ENCODE measurements at regions not wholly inside any gene's neighbourhood (a gene's known extent, or its start where the extent isn't known, plus 50 kb on each side); places are given as distances from the start of the nearest gene placed in this dataset.

GRCh38 chr17:33889040-33889439, 366.0 kb upstream of the CCL2 start:
- Histone ChIP-seq H3K27me3 (no peaks in the 10 kb centered on the region), H3K4me1 (no peaks in the 10 kb centered on the region)
- TF ChIP-seq, protein P1, sequence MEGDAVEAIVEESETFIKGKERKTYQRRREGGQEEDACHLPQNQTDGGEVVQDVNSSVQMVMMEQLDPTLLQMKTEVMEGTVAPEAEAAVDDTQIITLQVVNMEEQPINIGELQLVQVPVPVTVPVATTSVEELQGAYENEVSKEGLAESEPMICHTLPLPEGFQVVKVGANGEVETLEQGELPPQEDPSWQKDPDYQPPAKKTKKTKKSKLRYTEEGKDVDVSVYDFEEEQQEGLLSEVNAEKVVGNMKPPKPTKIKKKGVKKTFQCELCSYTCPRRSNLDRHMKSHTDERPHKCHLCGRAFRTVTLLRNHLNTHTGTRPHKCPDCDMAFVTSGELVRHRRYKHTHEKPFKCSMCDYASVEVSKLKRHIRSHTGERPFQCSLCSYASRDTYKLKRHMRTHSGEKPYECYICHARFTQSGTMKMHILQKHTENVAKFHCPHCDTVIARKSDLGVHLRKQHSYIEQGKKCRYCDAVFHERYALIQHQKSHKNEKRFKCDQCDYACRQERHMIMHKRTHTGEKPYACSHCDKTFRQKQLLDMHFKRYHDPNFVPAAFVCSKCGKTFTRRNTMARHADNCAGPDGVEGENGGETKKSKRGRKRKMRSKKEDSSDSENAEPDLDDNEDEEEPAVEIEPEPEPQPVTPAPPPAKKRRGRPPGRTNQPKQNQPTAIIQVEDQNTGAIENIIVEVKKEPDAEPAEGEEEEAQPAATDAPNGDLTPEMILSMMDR (IDR thresholded peaks at IDR 0.05): no peak

DNA sequence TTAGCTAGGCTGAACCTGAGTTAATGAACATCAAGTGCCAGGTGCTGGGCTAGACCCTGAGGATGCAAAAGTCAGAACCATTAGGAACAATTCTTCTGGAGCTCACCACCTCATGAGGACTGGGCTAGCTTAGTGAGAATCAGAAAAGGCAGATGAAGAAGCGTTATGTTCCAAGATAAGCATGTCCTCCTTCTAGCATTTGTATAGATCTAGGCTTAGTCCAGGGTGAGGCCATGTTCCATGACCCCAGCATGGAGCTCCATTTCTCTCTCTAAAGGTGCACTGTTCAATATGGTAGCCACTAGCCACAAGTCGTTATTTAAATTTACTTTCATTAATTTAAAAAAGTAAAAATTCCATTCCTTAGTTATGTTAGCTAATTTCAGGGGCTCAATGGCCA, 365.3 kb upstream of the CCL2 start:
- Histone ChIP-seq H3K9me3 (no peaks in the 10 kb centered on the region), H3K27me3 (no peaks in the 10 kb centered on the region), H3K4me3 (no peak overlapping the region), H3K27ac (no peak overlapping the region), H3K36me3 (no peaks in the 10 kb centered on the region), H3K4me1 (no peaks in the 10 kb centered on the region)
- DNase-seq (ENCODE audit: low spot score): no peak
- TF ChIP-seq, protein P1 (IDR thresholded peaks at IDR 0.05): no peak

More at GRCh38 chr17:33889040-33889439, 366.0 kb upstream of the CCL2 start:
- H3K9me3 ChIP-seq: no peaks in the 10 kb centered on the region
- no peak overlapping the region for H3K27ac ChIP-seq
- H3K36me3 ChIP-seq: no peaks in the 10 kb centered on the region
- H3K4me3 ChIP-seq: no peak overlapping the region
- no peak for DNase-seq (ENCODE audit: low spot score)

GRCh38 chr17:33892717-33893591, 362.1 kb upstream of the CCL2 start:
- no peaks in the 10 kb centered on the region for H3K36me3 ChIP-seq
- no peaks in the 10 kb centered on the region for H3K27me3 ChIP-seq
- H3K9me3 ChIP-seq: no peaks in the 10 kb centered on the region
- no peaks in the 10 kb centered on the region for H3K4me1 ChIP-seq
- H3K4me3 ChIP-seq: no peak overlapping the region
- no peak for DNase-seq (ENCODE audit: low spot score)
- no peak overlapping the region for H3K27ac ChIP-seq
- TF ChIP-seq, protein P1 (IDR thresholded peaks at IDR 0.05): no peak

DNA sequence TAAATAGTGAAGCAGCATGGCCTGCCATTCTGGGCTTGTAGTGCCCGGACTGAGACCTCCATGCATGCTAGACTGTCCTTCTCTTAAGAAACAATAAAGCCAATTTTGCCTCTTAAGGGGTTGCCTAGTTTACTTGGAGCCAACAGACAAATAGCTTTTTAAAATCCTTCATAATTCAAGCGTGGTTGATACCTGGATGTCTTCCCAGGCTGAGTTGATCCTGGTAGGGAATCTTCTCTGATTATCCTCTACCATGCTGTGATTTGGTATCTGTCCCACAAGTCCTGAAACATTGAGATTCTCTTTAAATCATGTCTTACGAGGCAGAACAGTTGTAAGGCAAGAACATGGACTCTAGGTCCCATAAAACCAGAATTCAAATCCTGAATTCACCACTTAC, 359.6 kb upstream of the CCL2 start:
- Histone ChIP-seq H3K9me3 (no peaks in the 10 kb centered on the region), H3K4me3 (no peak overlapping the region), H3K27ac (no peak overlapping the region), H3K27me3 (no peaks in the 10 kb centered on the region), H3K4me1 (no peaks in the 10 kb centered on the region), H3K36me3 (no peaks in the 10 kb centered on the region)
- DNase-seq (ENCODE audit: low spot score): no peak
- TF ChIP-seq, protein P1 (IDR thresholded peaks at IDR 0.05): no peak

DNA sequence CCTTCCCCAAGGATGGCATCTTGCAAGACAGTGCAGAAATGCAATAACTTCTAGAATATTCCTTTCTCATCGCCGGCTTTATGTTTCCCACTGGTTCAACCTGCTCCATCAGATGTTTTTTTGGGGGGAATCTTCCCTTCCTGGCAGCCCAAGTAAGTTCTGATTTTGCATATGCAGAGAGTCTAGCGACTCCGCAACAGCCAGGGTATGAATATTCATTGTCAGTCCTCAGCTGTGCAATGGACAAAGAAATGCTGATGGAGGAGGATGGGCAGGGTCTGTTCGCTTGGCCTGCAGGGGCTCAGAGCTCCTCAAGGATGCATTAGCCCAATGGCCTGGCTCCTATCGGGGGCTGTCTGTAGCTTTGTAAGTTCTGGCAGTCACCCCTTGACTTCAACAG, 358.8 kb upstream of the CCL2 start:
- no peak for DNase-seq (ENCODE audit: low spot score)
- Histone ChIP-seq H3K27ac (no peak overlapping the region), H3K9me3 (no peaks in the 10 kb centered on the region), H3K36me3 (no peaks in the 10 kb centered on the region), H3K4me3 (no peak overlapping the region), H3K27me3 (no peaks in the 10 kb centered on the region), H3K4me1 (no peaks in the 10 kb centered on the region)
- TF ChIP-seq, protein P1 (IDR thresholded peaks at IDR 0.05): no peak

DNA sequence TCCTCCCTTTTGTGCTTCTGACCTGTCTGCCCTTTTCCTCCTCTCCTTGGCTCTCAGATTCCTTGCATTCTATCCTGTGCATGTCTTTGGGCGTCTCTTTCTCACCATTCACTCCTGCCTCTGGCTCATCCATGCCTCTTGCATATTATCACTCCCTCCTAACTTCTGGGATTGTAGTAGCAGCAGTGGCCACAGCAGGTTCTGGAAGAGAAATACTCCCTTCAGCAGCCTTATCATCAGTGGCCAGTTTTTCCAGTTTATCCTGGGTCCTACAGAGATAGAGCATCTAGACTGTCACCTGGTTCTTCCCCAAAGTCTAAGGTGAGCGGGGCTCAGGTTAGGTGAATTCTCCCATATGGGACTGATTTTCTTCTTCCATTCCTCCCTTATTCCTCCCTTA, 354.0 kb upstream of the CCL2 start:
- Histone ChIP-seq H3K9me3 (no peaks in the 10 kb centered on the region), H3K36me3 (no peaks in the 10 kb centered on the region), H3K4me3 (no peak overlapping the region), H3K27ac (no peak overlapping the region), H3K4me1 (no peaks in the 10 kb centered on the region), H3K27me3 (no peaks in the 10 kb centered on the region)
- TF ChIP-seq, protein P1 (IDR thresholded peaks at IDR 0.05): no peak
- DNase-seq (ENCODE audit: low spot score): no peak
